Stimulated activated CD8-positive, alpha-beta memory T cell treated with anti-CD3 and anti-CD28 coated beads, Interleukin-15, amount 100 ng/mL, for 4 hours (primary cell): ENCODE measurements at regions not wholly inside any gene's neighbourhood (a gene's known extent, or its start where the extent isn't known, plus 50 kb on each side); places are given as distances from the start of the nearest gene placed in this dataset.
"Not testable (repeated sequence)": the region's sequence is repeated elsewhere in the genome, so short reads cannot be mapped to it uniquely, and the experiment has no call there.

Source experiments
- DNase-seq, 2 donors: peaks; one replicate each; pipeline ENCODE4 v3.0.0-alpha.2; 2020; ENCODE audit warnings: low read depth in 2 of 2

- not testable (repeated sequence) for DNase-seq
Measured at GRCh38 chr14:19169561-19170362, 202.5 kb downstream of the POTEM start.

- DNase-seq = not testable (repeated sequence)
Measured at GRCh38 chr14:19172745-19173144, 205.5 kb downstream of the POTEM start.

- DNase-seq = not testable (repeated sequence)
Measured at GRCh38 chr14:19173188-19173587, 206.0 kb downstream of the POTEM start.

GRCh38 chr14:19177435-19177834, 210.2 kb downstream of the POTEM start:
- not testable (repeated sequence) for DNase-seq

- DNase-seq = not testable (repeated sequence)
Measured at GRCh38 chr14:19180297-19180696, 213.1 kb downstream of the POTEM start.

- DNase-seq = not testable (repeated sequence)
Measured at GRCh38 chr14:19180881-19181280, 213.6 kb downstream of the POTEM start.

GRCh38 chr14:19195146-19195545, 227.9 kb downstream of the POTEM start:
- DNase-seq = not testable (repeated sequence)

GRCh38 chr14:19197488-19198234, 230.4 kb downstream of the POTEM start:
- DNase-seq = not testable (repeated sequence)

GRCh38 chr14:19198341-19198740, 231.1 kb downstream of the POTEM start:
- DNase-seq = not testable (repeated sequence)

- not testable (repeated sequence) for DNase-seq
Measured at GRCh38 chr14:19201394-19202052, 232.6 kb downstream of the POTEG start.

- not testable (repeated sequence) for DNase-seq
Measured at GRCh38 chr14:19202053-19202442, 232.1 kb downstream of the POTEG start.

GRCh38 chr14:19203250-19203972, 230.7 kb downstream of the POTEG start:
- DNase-seq = not testable (repeated sequence)

- not testable (repeated sequence) for DNase-seq
Measured at GRCh38 chr14:19204827-19205226, 229.3 kb downstream of the POTEG start.

- DNase-seq = not testable (repeated sequence)
Measured at GRCh38 chr14:19216480-19216879, 217.7 kb downstream of the POTEG start.

- DNase-seq = not testable (repeated sequence)
Measured at GRCh38 chr14:19219423-19219822, 214.7 kb downstream of the POTEG start.

- not testable (repeated sequence) for DNase-seq
Measured at GRCh38 chr14:19231421-19231820, 202.7 kb downstream of the POTEG start.

- not testable (repeated sequence) for DNase-seq
Measured at GRCh38 chr14:19234059-19234458, 200.1 kb downstream of the POTEG start.

GRCh38 chr14:19237656-19238055, 196.5 kb downstream of the POTEG start:
- DNase-seq = not testable (repeated sequence)

GRCh38 chr14:19238584-19238983, 195.6 kb downstream of the POTEG start:
- DNase-seq = not testable (repeated sequence)

- DNase-seq = not testable (repeated sequence)
Measured at GRCh38 chr14:19239981-19240380, 194.2 kb downstream of the POTEG start.

GRCh38 chr14:19240387-19240786, 193.8 kb downstream of the POTEG start:
- DNase-seq = not testable (repeated sequence)
